ENCODE measurements at regions not wholly inside any gene's neighbourhood (a gene's known extent, or its start where the extent isn't known, plus 50 kb on each side); places are given as distances from the start of the nearest gene placed in this dataset.

DNA sequence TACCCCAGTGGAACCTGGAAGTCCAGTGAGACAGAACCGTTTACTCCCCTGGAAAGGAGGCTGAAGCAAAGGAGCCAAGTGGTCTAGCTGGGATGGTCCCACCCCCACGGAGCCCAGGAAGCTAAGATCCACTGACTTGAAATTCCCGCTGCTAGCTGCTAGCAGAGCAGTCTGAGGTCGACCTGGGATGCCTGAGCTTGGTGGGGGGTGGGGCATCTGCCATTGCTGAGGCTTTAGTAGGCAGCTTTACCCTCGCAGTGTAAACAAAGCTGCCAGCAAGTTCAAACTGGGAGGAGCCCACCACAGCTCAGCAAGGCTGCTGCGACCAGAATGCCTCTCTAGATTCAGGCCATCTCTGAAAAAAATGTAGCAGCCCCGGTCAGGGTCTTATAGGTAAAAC, 437.0 kb downstream of the SUCLA2 start:
- Histone ChIP-seq H3K9me3 (no peaks in the 10 kb centered on the region), H3K27me3 (no peaks in the 10 kb centered on the region), H3K36me3 (no peaks in the 10 kb centered on the region), H3K27ac (no peak overlapping the region), H3K4me3 (no peak overlapping the region), H3K4me1 (no peaks in the 10 kb centered on the region)
- intact Hi-C loops (cut with DNase I): no loop called here
- DNase-seq (ENCODE audit: extremely low spot score in 2 of 2): no peak
- no peak for TF ChIP-seq POLR2A (IDR thresholded peaks at IDR 0.05)
- TF ChIP-seq, protein P1, sequence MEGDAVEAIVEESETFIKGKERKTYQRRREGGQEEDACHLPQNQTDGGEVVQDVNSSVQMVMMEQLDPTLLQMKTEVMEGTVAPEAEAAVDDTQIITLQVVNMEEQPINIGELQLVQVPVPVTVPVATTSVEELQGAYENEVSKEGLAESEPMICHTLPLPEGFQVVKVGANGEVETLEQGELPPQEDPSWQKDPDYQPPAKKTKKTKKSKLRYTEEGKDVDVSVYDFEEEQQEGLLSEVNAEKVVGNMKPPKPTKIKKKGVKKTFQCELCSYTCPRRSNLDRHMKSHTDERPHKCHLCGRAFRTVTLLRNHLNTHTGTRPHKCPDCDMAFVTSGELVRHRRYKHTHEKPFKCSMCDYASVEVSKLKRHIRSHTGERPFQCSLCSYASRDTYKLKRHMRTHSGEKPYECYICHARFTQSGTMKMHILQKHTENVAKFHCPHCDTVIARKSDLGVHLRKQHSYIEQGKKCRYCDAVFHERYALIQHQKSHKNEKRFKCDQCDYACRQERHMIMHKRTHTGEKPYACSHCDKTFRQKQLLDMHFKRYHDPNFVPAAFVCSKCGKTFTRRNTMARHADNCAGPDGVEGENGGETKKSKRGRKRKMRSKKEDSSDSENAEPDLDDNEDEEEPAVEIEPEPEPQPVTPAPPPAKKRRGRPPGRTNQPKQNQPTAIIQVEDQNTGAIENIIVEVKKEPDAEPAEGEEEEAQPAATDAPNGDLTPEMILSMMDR (IDR thresholded peaks at IDR 0.05): no peak
- TF ChIP-seq POLR2AphosphoS5 (IDR thresholded peaks at IDR 0.05; ENCODE audit: insufficient read depth in 1 of 2, low read depth in 1 of 2): no peak

DNA sequence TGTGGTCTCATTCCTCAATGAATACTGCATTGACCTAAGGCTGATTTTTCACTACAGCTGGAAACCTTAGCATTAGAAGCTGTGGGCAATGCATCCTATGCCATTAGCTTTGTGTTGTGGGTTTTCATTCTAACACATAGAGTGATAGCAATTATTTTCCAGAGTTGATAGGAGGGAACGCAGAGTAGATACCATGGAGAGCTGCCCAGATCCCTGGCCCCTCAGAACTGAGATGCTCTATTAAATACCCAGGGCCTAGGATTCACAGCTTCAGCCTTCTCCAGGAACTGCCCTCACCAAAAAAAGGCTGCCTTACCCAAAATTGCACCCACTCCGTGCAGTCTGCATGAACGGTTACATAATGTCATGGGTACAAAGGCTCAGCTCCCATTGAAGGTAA, 444.4 kb downstream of the SUCLA2 start:
- no peak for DNase-seq (ENCODE audit: extremely low spot score in 2 of 2)
- H3K4me1 ChIP-seq: no peaks in the 10 kb centered on the region
- intact Hi-C loops (cut with DNase I): no loop called here
- TF ChIP-seq POLR2A (IDR thresholded peaks at IDR 0.05): no peak
- TF ChIP-seq POLR2AphosphoS5 (IDR thresholded peaks at IDR 0.05; ENCODE audit: insufficient read depth in 1 of 2, low read depth in 1 of 2): no peak
- TF ChIP-seq, protein P1 (IDR thresholded peaks at IDR 0.05): no peak
- H3K27ac ChIP-seq: no peak overlapping the region
- H3K9me3 ChIP-seq: no peaks in the 10 kb centered on the region
- H3K4me3 ChIP-seq: no peak overlapping the region
- H3K36me3 ChIP-seq: no peaks in the 10 kb centered on the region
- H3K27me3 ChIP-seq: no peaks in the 10 kb centered on the region

DNA sequence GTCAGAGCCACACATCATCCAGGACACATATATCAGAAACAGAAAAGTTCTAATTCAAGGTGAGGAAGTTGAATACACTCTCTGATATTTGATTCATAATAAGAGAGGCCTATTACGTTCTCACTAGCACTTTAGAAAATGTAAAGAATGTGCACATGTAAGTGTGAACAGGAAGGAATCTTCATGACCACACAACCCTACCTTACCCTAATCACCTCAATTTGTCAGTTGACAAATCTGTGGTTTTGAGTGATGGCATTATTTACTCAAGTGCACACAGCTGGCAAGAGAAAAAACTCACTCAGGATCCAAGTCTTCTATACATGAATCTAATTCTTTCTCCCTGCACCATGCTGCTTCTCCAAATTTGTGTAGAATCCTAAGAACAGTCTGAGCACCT, 445.8 kb downstream of the SUCLA2 start:
- Histone ChIP-seq H3K36me3 (no peaks in the 10 kb centered on the region), H3K27me3 (no peaks in the 10 kb centered on the region), H3K4me1 (no peaks in the 10 kb centered on the region), H3K27ac (no peak overlapping the region), H3K4me3 (no peak overlapping the region), H3K9me3 (no peaks in the 10 kb centered on the region)
- no peak for DNase-seq (ENCODE audit: extremely low spot score in 2 of 2)
- intact Hi-C loops (cut with DNase I): no loop called here
- TF ChIP-seq, protein P1 (IDR thresholded peaks at IDR 0.05): no peak
- TF ChIP-seq POLR2AphosphoS5 (IDR thresholded peaks at IDR 0.05; ENCODE audit: insufficient read depth in 1 of 2, low read depth in 1 of 2) (no peak), POLR2A (IDR thresholded peaks at IDR 0.05) (no peak)

DNA sequence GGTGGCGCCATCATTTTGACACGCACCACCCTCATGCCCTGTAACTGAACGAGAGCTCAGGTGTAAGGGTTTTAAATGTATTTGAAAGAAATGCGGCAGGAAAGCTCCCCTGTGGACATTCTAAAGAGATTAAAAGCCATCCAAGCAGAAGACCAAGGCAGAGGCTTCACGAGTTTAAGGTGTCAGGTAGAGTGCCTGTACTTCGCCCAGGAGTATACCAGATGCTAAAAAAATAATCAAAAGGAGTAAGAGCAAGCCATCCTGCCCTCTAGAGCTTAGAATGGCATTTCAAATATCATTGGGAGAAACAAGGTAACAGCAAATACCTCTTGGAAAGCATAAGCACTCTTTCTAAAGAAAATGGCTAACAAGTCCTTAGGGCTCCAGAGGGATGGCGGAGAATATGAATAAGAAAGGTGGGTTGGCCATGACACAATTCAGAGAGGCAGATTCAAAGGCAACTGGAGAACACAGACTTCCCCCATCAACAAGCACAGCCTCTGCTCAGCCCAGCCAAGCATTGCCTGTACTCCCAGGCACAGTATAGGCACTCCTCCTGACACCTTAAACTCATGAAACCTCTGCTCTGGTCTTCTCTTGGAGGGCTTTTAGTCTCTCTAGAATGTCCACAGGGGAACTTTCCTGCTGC, 447.6 kb downstream of the SUCLA2 start:
- no peak overlapping the region for H3K4me3 ChIP-seq
- H3K27ac ChIP-seq: no peak overlapping the region
- no peaks in the 10 kb centered on the region for H3K27me3 ChIP-seq
- intact Hi-C loops (cut with DNase I): no loop called here
- no peaks in the 10 kb centered on the region for H3K36me3 ChIP-seq
- H3K4me1 ChIP-seq: no peaks in the 10 kb centered on the region
- H3K9me3 ChIP-seq: no peaks in the 10 kb centered on the region
- DNase-seq (ENCODE audit: extremely low spot score in 2 of 2): no peak
- TF ChIP-seq POLR2AphosphoS5 (IDR thresholded peaks at IDR 0.05; ENCODE audit: insufficient read depth in 1 of 2, low read depth in 1 of 2) (no peak), POLR2A (IDR thresholded peaks at IDR 0.05) (no peak)
- TF ChIP-seq, protein P1 (IDR thresholded peaks at IDR 0.05): no peak

DNA sequence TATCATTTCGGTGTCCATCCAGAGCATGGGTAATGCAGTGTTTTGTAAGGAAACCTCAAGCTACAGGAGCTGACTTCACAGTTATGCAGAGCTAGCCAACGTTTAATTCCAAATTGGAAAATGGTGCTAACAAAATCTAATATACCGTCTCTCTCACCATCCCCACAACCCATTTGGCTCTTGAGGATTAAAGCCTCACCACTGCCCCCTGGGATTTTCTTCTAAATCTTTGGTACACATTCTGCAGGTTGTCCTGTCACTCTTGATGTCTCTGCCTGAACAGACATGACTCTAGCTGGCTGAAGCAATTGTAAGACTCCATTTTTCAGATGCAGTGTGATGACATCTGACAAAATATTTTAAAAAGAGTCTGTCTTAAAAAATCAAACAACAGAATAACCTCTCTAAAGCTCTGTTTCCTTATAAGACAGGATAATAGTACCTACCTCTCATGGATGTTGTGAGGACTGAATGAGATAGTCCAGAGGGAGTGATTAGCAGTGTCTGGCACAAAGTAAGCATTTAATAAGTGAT, 451.8 kb downstream of the SUCLA2 start:
- Histone ChIP-seq H3K9me3 (no peaks in the 10 kb centered on the region), H3K4me1 (peaks cover 6% of the 10 kb centered on the region), H3K4me3 (no peak overlapping the region), H3K36me3 (no peaks in the 10 kb centered on the region), H3K27me3 (no peaks in the 10 kb centered on the region), H3K27ac (no peak overlapping the region)
- TF ChIP-seq POLR2AphosphoS5 (IDR thresholded peaks at IDR 0.05; ENCODE audit: insufficient read depth in 1 of 2, low read depth in 1 of 2) (no peak), POLR2A (IDR thresholded peaks at IDR 0.05) (no peak)
- TF ChIP-seq, protein P1 (IDR thresholded peaks at IDR 0.05): no peak
- DNase-seq (ENCODE audit: extremely low spot score in 2 of 2): no peak
- intact Hi-C loops (cut with DNase I): no loop called here

Measured in vagina (tissue), 2 donors.